AG09309 (cell line): ENCODE measurements at regions not wholly inside any gene's neighbourhood (a gene's known extent, or its start where the extent isn't known, plus 50 kb on each side); places are given as distances from the start of the nearest gene placed in this dataset.

ENCODE experiments used
- DNase-seq: peaks from one replicate; pipeline ENCODE4 v3.0.0-alpha.2; 2010; ENCODE audit warnings: low read depth
- H3K4me3 ChIP-seq: 2 replicates; pipeline ENCODE4 v1.5.1; 2011; ENCODE audit warnings: mild to moderate bottlenecking, low read depth, low read length, moderate library complexity; ENCODE audit not compliant: control insufficient read depth
- CTCF ChIP-seq: IDR thresholded peaks from 2 replicates; pipeline ENCODE4 v1.5.1; 2011; ENCODE audit warnings: mild to moderate bottlenecking, low read depth, low read length, inconsistent platforms; ENCODE audit not compliant: insufficient read depth, control insufficient read depth; ENCODE audit errors: missing control alignments

- no peak for TF ChIP-seq CTCF
- no peak for DNase-seq
- no peak overlapping the region for H3K4me3 ChIP-seq
Measured at GRCh38 chr1:36664571-36665287, 182.0 kb upstream of the CSF3R start.

GRCh38 chr1:36663772-36664430 is 181.2 kb upstream of the CSF3R start:
- no peak overlapping the region for H3K4me3 ChIP-seq
- no peak for TF ChIP-seq CTCF
- no peak for DNase-seq

- DNase-seq: no peak
- H3K4me3 ChIP-seq: no peak overlapping the region
- TF ChIP-seq CTCF: no peak
Measured at GRCh38 chr1:36658838-36659237, 176.1 kb upstream of the CSF3R start.

GRCh38 chr1:36657826-36658225 is 175.1 kb upstream of the CSF3R start:
- TF ChIP-seq CTCF: no peak
- no peak overlapping the region for H3K4me3 ChIP-seq
- DNase-seq: no peak

- H3K4me3 ChIP-seq: no peak overlapping the region
- DNase-seq: no peak
- no peak for TF ChIP-seq CTCF
Measured at GRCh38 chr1:36656838-36657237, 174.1 kb upstream of the CSF3R start.

GRCh38 chr1:36656271-36656670 is 173.6 kb upstream of the CSF3R start:
- H3K4me3 ChIP-seq: no peak overlapping the region
- no peak for DNase-seq
- no peak for TF ChIP-seq CTCF
